HG03378 (cell line): ENCODE measurements at regions not wholly inside any gene's neighbourhood (a gene's known extent, or its start where the extent isn't known, plus 50 kb on each side); places are given as distances from the start of the nearest gene placed in this dataset.
"Not testable (repeated sequence)": the region's sequence is repeated elsewhere in the genome, so short reads cannot be mapped to it uniquely, and the experiment has no call there.

ENCODE experiments used
- ATAC-seq: cut with Tn5 transposase; IDR thresholded peaks from one replicate; pipeline ENCODE4 v1.9.1; 2021; ENCODE audit warnings: mild to moderate bottlenecking, moderate library complexity; ENCODE audit not compliant: unreplicated experiment

GRCh38 chr4:72887152-72887551, 182.4 kb downstream of the COX18 start:
- ATAC-seq, result no peak

DNA sequence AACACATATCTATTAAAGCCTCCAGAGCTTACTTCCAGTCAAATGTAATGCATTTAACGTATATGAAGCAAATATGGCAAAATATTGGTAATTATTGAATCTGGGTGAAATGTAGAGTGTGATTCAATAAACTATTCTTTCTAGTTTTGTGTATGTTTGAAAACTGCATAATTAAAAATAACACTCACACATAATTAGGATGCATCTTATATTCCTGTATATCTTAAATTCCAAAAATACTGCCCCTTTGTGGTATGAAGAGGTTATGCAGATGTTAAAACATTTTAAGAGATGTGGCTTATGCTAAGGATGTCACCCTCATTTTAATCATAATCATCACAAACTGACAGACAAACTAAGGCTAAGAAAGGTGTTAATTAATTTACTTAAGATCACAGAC, 182.9 kb downstream of the COX18 start:
- no peak for ATAC-seq

DNA sequence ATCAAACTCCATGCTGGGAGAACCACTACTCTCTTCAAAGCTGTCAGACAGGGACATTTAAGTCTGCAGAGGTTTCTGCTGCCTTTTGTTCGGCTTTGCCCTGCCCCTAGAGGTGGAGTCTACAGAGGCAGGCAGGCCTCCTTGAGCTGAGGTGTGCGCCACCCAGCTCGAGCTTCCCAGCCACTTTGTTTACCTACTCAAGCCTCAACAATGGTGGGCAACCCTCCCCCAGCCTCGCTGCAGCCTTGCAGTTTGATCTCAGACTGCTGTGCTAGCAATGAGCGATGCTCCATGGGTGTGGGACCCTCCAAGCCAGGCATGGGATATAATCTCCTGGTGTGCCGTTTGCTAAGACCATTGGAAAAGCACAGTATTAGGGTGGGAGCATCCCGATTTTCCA, 185.3 kb downstream of the COX18 start:
- ATAC-seq, result not testable (repeated sequence)

DNA sequence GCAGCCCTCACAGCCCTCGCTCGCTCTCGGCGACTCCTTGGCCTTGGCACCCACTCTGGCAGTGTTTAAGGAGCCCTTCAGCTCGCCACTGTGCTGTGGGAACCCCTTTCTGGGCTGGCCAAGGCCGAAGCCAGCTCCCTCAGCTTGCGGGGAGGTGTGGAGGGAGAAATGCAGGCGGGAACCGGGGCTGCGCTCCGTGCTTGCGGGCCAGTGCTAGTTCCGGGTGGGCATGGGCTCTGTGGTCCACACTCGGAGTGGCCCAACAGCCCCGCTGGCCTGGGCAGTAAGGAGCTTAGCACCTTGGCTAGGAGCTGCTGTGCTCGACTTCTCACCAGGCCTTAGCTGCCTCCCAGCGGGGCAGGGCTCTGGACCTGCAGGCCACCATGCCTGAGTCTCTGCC, 192.6 kb downstream of the COX18 start:
- no peak for ATAC-seq

- no peak for ATAC-seq
Observed at GRCh38 chr4:72875545-72875944, 194.0 kb downstream of the COX18 start.

DNA sequence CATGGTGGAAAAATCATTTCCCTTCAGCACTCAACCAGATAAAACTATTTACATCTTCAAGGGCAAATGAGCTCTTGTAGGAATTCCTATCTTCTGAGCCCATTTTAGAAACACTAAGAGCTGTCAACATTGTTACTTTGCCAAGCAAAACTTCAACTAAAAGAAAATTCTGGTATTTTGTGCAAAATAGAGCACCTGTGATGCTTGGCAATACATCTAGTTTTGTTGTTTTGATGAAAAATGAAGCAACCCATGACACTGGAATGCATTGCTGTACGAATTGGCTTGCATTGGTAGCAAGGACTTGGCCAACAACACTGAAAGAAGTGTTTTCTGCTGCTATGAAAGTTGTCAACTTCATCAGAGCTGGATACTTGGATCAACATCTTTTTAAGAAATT, 194.4 kb downstream of the COX18 start:
- no peak for ATAC-seq

GRCh38 chr4:72864898-72865297, 204.6 kb downstream of the COX18 start:
- ATAC-seq, result no peak

DNA sequence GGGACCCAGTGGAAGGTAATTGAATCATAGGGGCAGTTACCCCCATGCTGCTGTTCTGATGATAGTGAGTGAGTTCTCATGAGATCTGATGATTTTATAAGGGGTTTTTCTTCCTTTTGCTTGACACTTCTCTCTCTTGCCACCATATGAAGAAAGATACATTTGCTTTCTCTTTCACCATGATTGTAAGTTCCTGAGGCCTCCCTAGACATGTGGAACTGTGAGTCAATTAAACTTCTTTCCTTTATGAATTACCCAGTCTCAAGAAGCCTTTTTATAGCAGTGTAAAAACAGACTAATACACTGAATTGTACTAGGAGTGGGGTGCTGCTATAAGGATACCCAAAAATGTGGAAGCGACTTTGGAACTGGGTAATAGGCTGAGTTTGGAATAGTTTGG, 205.2 kb downstream of the COX18 start:
- not testable (repeated sequence) for ATAC-seq

DNA sequence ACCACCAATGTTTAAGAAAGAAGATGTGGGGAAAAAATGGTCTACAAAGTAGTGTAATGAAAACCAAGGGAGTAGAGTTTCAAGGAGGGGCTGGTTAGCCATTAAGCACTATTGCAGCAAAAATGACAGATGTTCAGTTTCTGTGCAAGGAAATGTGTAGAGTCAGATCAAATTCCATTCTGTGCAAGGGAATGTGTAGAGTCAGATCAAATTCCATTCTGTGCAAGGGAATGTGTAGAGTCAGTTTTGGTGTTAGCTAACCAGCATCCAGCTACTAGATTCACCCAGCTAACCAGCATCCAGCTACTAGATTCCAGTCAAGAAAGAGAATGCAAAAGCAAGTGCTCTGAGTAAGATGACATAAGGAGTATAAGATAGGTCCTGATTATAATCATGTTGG, 208.8 kb downstream of the COX18 start:
- no peak for ATAC-seq

- ATAC-seq, result no peak
Observed at GRCh38 chr4:72858328-72858727, 211.2 kb downstream of the COX18 start.

GRCh38 chr4:72857787-72858186, 211.7 kb downstream of the COX18 start:
- no peak for ATAC-seq

DNA sequence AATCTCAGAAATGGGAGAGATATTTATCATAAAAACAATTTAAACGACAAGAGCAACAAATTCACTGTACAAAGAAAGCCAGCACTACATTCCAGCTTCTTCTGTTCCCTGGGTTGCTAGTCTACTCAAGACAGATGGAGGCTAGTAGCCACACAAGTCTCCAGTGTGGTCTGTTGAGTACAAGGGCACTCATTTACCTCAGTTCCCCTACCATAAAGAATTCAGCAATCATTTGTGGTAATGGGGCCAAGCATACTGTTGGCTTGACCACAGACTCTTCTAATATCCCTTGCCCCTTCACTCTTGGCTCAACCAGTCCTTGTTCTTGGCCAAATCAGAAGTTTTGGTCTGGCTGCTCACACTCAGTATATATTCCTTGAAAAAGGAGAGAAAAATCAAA, 212.3 kb downstream of the COX18 start:
- ATAC-seq, result no peak

- ATAC-seq, result no peak
Observed at GRCh38 chr4:72846280-72847111, 223.0 kb downstream of the COX18 start.

DNA sequence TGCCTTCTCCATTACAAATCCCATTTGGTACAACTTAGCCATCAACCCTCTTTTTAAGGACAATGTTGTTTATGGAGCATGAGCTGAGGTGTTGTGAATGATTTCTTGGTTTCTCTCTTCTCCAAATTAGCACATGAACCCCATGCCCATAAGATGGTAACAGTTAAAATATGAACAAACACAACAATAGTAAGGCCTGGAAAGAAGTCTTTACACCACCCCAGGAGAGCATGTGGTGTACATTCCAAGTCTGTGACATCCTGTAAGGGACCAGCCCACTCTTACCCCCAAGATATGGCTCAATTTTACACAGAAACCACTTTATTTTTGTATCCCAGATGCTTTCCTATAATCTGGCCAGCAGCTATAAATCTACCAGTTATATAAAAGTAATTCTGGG, 226.1 kb downstream of the COX18 start:
- ATAC-seq, result no peak

DNA sequence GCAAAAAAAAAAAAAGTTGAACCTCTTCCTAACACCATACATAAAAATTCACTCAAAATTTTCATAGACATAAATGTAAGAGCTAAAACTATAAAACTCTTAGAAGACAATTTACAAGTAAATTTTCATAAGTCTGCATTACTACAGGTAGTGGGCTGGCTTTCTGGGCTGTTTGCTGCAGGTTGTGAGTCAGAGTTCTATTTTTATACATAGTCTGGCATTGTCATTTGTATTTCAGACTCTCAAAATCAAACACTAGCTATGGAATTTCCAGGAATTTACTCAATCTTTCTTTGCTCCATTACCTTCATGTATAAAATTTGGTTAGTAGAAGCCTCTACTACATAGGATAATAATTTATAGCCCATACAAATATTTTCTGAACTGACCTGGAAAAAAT, 227.2 kb downstream of the COX18 start:
- ATAC-seq, result no peak

DNA sequence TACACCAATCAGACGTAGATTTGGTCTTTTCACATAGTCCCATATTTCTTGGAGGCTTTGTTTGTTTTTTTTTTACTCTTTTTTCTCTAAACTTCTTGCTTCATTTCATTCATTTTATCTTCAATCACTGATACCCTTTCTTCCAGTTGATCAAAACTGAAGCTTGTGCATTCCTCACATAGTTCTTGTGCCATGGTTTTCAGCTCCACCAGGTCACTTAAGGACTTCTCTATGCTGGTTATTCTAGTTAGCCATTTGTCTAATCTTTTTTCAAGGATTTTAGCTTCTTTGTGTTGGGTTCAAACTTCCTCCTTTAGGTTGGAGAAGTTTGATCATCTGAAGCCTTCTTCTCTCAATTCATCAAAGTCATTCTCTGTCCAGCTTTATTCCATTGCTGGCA, 229.3 kb downstream of the COX18 start:
- ATAC-seq, result not testable (repeated sequence)

GRCh38 chr4:72828864-72829263, 240.7 kb downstream of the COX18 start:
- ATAC-seq, result no peak

GRCh38 chr4:72827968-72828367, 241.5 kb downstream of the COX18 start:
- ATAC-seq, result no peak

DNA sequence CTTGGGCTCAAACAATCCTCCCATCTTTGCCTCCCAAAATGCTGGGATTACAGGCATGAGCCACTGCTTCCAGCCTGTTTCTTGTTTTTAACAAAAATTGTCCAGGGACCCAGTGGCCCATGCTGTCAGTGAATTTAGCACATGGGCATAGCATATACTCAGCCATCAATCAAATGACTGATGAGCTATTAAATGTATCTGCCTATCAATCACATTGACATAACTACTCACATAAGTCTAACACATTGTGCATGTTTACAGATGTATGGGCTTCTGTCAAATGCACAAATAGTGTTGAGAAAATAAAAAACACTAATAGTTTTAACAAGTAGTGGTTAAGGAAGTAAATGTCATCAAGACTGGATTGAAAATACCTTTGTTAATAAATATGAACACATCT, 249.4 kb downstream of the COX18 start:
- no peak for ATAC-seq

DNA sequence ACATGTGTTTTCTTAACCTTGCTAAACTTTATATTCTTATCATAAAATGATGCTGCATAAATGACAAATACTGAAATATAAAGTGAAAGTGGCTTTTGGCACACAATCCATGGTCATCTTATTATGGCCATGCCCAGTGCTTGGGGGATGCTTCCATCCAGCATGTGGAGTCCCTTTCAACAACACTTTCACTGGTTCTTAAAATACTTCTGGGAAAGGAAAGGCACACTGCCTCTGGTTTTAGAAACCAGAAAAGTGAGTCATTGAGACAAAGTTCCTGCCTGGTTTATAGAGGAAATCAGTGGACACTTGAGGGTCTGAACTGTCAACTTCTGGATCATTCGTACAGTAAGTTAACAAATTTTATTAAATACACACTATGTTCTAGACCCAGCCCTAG, 248.0 kb upstream of the ADAMTS3 start:
- no peak for ATAC-seq

- no peak for ATAC-seq
Observed at GRCh38 chr4:72814241-72814640, 245.2 kb upstream of the ADAMTS3 start.

DNA sequence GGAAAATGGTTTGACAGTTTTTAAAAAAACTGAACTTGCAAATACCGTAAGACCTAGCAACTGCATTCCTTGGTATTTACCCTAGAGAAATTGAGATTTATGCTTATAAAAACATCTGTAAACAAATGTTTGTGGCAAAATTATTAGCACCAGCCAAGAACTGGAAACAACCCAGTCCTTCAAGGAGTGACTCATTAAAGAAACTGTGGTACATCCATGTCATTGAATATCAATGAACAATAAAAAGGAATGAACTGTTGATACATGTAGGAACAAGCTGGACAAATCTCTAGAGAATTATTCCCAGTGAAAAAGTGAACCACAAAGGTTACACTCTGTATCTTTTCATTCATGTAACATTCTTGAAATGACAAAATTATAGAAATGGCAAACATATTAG, 240.2 kb upstream of the ADAMTS3 start:
- no peak for ATAC-seq

DNA sequence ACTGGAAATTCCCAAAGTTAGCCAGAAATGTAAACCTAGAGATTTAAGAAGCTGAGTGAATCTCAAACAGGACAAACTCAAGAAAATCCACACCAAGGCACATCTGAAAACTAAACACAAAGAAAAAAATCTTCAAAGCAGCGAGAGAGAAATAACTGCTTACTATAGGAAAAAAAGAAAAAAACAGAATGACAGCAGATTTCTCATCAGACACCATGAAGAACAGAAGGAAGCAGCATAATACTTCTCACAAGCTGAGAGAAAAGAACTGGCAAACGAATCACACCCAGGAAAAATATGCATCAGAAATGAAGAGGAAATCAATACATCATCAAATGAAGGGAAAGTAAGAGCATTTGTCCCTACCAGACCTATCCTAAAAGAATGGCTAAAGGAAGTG, 236.3 kb upstream of the ADAMTS3 start:
- ATAC-seq, result no peak
